ENCODE measurements at regions not wholly inside any gene's neighbourhood (a gene's known extent, or its start where the extent isn't known, plus 50 kb on each side); places are given as distances from the start of the nearest gene placed in this dataset.

- Histone ChIP-seq H3K9me3 (no peaks in the 10 kb centered on the region), H3K36me3 (no peaks in the 10 kb centered on the region), H3K27me3 (peaks cover 0 to 7% (median 0%) of the 10 kb centered on the region in 3 donors), H3K27ac (no peak overlapping the region), H3K4me1 (no peaks in the 10 kb centered on the region), H3K4me3 (no peak overlapping the region)
- no peak for DNase-seq
- TF ChIP-seq POLR2A (IDR thresholded peaks at IDR 0.05) (no peak), EP300 (IDR thresholded peaks at IDR 0.05) (no peak), POLR2AphosphoS5 (IDR thresholded peaks at IDR 0.05) (no peak), CTCF (IDR thresholded peaks at IDR 0.05) (no peak)
- intact Hi-C loops (cut with DNase I) = no loop called here
Measured at GRCh38 chr14:96676166-96676565, 121.0 kb upstream of the VRK1 start.

- no peak overlapping the region for H3K4me3 ChIP-seq
- intact Hi-C loops (cut with DNase I) = no loop called here
- no peaks in the 10 kb centered on the region for H3K27me3 ChIP-seq
- no peaks in the 10 kb centered on the region for H3K4me1 ChIP-seq
- H3K27ac ChIP-seq = no peak overlapping the region
- 86 to 89% methylated on average over 7 of the region's 7 CpGs for WGBS, 2 donors
- no peak for TF ChIP-seq CTCF (IDR thresholded peaks at IDR 0.05)
- no peak for TF ChIP-seq POLR2AphosphoS5 (IDR thresholded peaks at IDR 0.05)
- TF ChIP-seq EP300 (IDR thresholded peaks at IDR 0.05) = no peak
- no peak for TF ChIP-seq POLR2A (IDR thresholded peaks at IDR 0.05)
- no peak for DNase-seq
- H3K36me3 ChIP-seq = no peaks in the 10 kb centered on the region
- H3K9me3 ChIP-seq = no peaks in the 10 kb centered on the region
Measured at GRCh38 chr14:96681829-96682228, 115.4 kb upstream of the VRK1 start.

- TF ChIP-seq POLR2A (IDR thresholded peaks at IDR 0.05) = no peak
- no peak for TF ChIP-seq CTCF (IDR thresholded peaks at IDR 0.05)
- TF ChIP-seq EP300 (IDR thresholded peaks at IDR 0.05) = no peak
- TF ChIP-seq POLR2AphosphoS5 (IDR thresholded peaks at IDR 0.05) = no peak
- Histone ChIP-seq H3K4me1 (no peaks in the 10 kb centered on the region), H3K27ac (no peak overlapping the region), H3K9me3 (no peaks in the 10 kb centered on the region), H3K27me3 (no peaks in the 10 kb centered on the region), H3K4me3 (no peak overlapping the region), H3K36me3 (no peaks in the 10 kb centered on the region)
- intact Hi-C loops (cut with DNase I) = no loop called here
- DNase-seq = no peak
- 44 to 67% methylated on average over 3 of the region's 3 CpGs for WGBS, 2 donors
Measured at GRCh38 chr14:96682401-96682800, 114.8 kb upstream of the VRK1 start.

GRCh38 chr14:96683562-96684289 lies 113.5 kb upstream of the VRK1 start:
- no peaks in the 10 kb centered on the region for H3K27me3 ChIP-seq
- intact Hi-C loops (cut with DNase I) = no loop called here
- no peak overlapping the region for H3K27ac ChIP-seq
- no peaks in the 10 kb centered on the region for H3K9me3 ChIP-seq
- DNase-seq = no peak
- no peaks in the 10 kb centered on the region for H3K36me3 ChIP-seq
- no peaks in the 10 kb centered on the region for H3K4me1 ChIP-seq
- H3K4me3 ChIP-seq = no peak overlapping the region
- WGBS, 2 donors = 62 to 77% methylated on average over 8 of the region's 8 CpGs
- no peak for TF ChIP-seq CTCF (IDR thresholded peaks at IDR 0.05)
- TF ChIP-seq EP300 (IDR thresholded peaks at IDR 0.05) = no peak
- no peak for TF ChIP-seq POLR2AphosphoS5 (IDR thresholded peaks at IDR 0.05)
- no peak for TF ChIP-seq POLR2A (IDR thresholded peaks at IDR 0.05)

- DNase-seq = no peak
- no peaks in the 10 kb centered on the region for H3K36me3 ChIP-seq
- intact Hi-C loops (cut with DNase I) = no loop called here
- WGBS, 2 donors = 19 to 43% methylated on average over 3 of the region's 3 CpGs
- no peak overlapping the region for H3K27ac ChIP-seq
- TF ChIP-seq CTCF (IDR thresholded peaks at IDR 0.05) (no peak), EP300 (IDR thresholded peaks at IDR 0.05) (no peak), POLR2A (IDR thresholded peaks at IDR 0.05) (no peak), POLR2AphosphoS5 (IDR thresholded peaks at IDR 0.05) (no peak)
- H3K4me1 ChIP-seq = no peaks in the 10 kb centered on the region
- no peaks in the 10 kb centered on the region for H3K27me3 ChIP-seq
- H3K4me3 ChIP-seq = no peak overlapping the region
- H3K9me3 ChIP-seq = no peaks in the 10 kb centered on the region
Measured at GRCh38 chr14:96686126-96686525, 111.1 kb upstream of the VRK1 start.
